ENCODE measurements at regions not wholly inside any gene's neighbourhood (a gene's known extent, or its start where the extent isn't known, plus 50 kb on each side); places are given as distances from the start of the nearest gene placed in this dataset.
A peak's percentile ranks its signal among the peaks of the same experiment; 100 is the strongest.

DNA sequence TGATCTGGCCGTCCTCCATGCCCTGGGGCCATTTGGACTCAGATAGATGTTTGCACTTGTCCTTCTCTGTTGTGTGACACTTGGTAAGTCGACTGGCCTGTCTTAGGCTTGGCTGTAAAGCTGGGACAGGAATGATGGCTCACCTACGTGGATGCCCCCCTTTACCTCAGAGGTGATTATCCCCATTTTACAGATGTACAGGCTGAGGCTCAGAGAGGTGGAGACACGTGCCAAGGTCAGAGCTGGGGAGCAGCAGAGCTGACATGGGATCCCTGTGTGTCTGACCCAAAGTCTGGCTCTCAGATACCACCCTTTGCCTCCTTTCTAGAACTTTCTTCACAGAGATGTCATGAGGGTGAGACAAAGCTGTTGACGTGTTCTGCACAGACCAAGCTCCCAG, 71.3 kb upstream of the CIBAR2 start:
- Mint-ChIP-seq H3K9me3 (peaks cover 11% of the 10 kb centered on the region), H3K27ac (no peak overlapping the region), H3K27me3 (ENCODE audit: low read depth) (no peaks in the 10 kb centered on the region), H3K4me3 (no peak overlapping the region), H3K36me3 (ENCODE audit: low read depth) (peaks cover 53% of the 10 kb centered on the region), H3K4me1 (peaks cover 32% of the 10 kb centered on the region)
- TF ChIP-seq, protein P1, sequence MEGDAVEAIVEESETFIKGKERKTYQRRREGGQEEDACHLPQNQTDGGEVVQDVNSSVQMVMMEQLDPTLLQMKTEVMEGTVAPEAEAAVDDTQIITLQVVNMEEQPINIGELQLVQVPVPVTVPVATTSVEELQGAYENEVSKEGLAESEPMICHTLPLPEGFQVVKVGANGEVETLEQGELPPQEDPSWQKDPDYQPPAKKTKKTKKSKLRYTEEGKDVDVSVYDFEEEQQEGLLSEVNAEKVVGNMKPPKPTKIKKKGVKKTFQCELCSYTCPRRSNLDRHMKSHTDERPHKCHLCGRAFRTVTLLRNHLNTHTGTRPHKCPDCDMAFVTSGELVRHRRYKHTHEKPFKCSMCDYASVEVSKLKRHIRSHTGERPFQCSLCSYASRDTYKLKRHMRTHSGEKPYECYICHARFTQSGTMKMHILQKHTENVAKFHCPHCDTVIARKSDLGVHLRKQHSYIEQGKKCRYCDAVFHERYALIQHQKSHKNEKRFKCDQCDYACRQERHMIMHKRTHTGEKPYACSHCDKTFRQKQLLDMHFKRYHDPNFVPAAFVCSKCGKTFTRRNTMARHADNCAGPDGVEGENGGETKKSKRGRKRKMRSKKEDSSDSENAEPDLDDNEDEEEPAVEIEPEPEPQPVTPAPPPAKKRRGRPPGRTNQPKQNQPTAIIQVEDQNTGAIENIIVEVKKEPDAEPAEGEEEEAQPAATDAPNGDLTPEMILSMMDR (IDR thresholded peaks at IDR 0.05; ENCODE audit: unreplicated experiment in 3 of 3), result no peak

DNA sequence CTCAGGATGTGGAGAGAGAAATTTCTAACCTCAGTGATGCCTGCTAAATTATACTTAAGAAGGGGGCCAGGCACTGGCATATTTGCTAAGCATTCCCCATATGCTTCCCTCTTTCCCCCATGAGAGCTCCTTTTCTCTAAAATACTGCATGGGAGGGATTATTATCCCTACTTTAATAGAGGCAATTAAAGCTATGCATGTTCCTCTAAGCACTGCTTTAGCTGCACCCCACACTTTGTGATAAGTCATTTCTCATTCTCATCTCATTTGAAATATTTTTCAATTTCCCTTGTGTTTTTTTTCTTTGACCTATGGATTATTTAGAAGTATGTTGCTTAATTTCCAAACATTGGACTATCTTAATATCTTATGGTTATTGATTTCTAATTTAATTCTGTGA, 72.1 kb upstream of the CIBAR2 start:
- H3K4me3 Mint-ChIP-seq, result no peak overlapping the region
- peaks cover 54% of the 10 kb centered on the region for H3K36me3 Mint-ChIP-seq (ENCODE audit: low read depth)
- peaks cover 14% of the 10 kb centered on the region for H3K9me3 Mint-ChIP-seq
- H3K27ac Mint-ChIP-seq, result no peak overlapping the region
- H3K4me1 Mint-ChIP-seq, result peaks cover 32% of the 10 kb centered on the region
- TF ChIP-seq, protein P1 (IDR thresholded peaks at IDR 0.05; ENCODE audit: unreplicated experiment in 3 of 3), result no peak
- no peaks in the 10 kb centered on the region for H3K27me3 Mint-ChIP-seq (ENCODE audit: low read depth)

DNA sequence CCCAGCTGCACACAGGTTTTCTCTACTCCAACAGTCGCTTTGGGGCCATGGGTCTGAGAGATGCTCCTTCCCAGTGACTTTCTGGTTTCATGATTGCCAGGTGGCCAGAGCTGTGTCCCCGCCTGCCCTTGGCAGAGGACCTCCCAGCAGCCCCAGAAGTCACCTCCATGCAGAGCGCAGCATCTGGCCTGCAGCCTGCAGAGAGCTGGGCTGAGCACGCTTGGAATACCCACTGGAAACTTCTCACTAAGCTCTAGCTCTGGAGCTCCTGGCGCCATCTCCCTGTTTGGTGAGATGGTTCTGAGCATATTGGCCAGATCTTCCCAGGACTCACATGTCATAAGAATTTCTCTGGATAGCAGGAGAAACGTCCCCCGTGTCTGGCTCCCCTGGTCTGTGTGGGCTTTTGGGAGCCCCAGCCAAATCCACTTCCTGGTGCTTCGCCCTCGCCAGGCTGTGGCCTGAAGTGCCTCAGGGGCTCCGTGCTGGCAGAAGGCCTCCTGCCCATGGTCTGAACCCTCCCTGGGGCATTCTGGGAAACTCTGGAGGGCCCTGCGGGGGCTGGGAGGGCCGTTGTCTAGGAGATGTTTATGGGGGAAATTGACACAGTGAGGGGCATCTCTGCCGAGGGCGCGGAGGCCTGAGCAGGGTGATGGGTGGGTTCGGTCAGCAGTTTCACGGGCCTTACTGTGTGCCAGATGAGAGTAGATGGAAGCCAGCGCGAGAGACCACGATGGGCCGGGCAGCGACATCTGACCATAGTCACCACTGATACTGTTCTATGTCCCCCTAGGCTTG, 73.2 kb upstream of the CIBAR2 start:
- H3K36me3 Mint-ChIP-seq (ENCODE audit: low read depth), result peaks cover 59% of the 10 kb centered on the region
- H3K27ac Mint-ChIP-seq, result no peak overlapping the region
- H3K9me3 Mint-ChIP-seq, result peaks cover 19% of the 10 kb centered on the region
- peaks cover 34% of the 10 kb centered on the region for H3K4me1 Mint-ChIP-seq
- TF ChIP-seq, protein P1 (IDR thresholded peaks at IDR 0.05; ENCODE audit: unreplicated experiment in 3 of 3), result no peak
- H3K27me3 Mint-ChIP-seq (ENCODE audit: low read depth), result no peaks in the 10 kb centered on the region
- H3K4me3 Mint-ChIP-seq, result no peak overlapping the region

DNA sequence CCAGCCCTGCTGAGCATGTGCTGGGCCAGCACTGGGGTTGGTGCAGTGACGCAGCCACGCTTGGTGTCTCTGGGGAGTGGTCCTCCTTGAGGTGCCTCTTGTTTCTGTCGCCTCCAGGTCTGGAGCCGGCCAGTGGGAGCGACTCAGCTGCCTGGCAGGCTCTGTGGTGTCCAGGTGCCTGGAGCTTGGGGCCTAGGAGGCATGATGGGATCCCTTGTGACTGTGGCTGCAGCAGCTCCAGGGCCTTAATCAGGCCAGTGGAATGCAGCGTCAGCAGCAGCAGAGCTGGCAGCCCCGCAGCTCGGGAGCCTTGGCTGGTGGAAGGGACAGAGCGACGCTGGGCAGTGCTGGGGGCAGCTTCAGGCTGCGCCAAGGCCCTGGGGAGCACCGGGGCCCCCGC, 74.7 kb upstream of the CIBAR2 start:
- TF ChIP-seq, protein P1 (IDR thresholded peaks at IDR 0.05; ENCODE audit: unreplicated experiment in 3 of 3), result no peak
- Mint-ChIP-seq H3K4me3 (no peak overlapping the region), H3K27me3 (ENCODE audit: low read depth) (no peaks in the 10 kb centered on the region), H3K27ac (peak overlapping the region in 2 of 3 experiments; percentile 31 to 75), H3K4me1 (peaks cover 36% of the 10 kb centered on the region), H3K9me3 (peaks cover 22% of the 10 kb centered on the region), H3K36me3 (ENCODE audit: low read depth) (peaks cover 64% of the 10 kb centered on the region)

DNA sequence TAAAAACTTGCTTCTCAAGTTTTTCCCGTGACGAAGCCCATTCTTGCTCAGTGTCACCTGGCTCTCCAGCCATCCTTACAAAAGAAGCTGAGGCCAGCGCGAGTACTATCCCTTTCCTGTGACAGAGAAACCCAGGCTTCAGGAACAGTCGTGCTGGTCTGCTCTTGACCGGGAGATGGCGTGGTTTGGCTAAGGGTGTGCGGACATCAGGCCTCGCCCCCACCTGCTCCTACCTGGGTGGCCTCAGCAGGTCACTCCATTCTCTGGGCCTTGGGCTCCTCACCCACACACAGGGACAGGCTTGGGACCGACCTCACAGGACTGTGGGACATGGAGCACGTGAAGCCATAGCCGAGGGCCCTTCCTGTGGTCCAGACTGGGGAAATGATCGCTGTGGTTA, 75.2 kb upstream of the CIBAR2 start:
- peaks cover 38% of the 10 kb centered on the region for H3K4me1 Mint-ChIP-seq
- H3K9me3 Mint-ChIP-seq, result peaks cover 22% of the 10 kb centered on the region
- H3K4me3 Mint-ChIP-seq, result no peak overlapping the region
- no peaks in the 10 kb centered on the region for H3K27me3 Mint-ChIP-seq (ENCODE audit: low read depth)
- peaks cover 63% of the 10 kb centered on the region for H3K36me3 Mint-ChIP-seq (ENCODE audit: low read depth)
- peak overlapping the region in 1 of 3 experiments; percentile 75 for H3K27ac Mint-ChIP-seq
- TF ChIP-seq, protein P1 (IDR thresholded peaks at IDR 0.05; ENCODE audit: unreplicated experiment in 3 of 3), result no peak

DNA sequence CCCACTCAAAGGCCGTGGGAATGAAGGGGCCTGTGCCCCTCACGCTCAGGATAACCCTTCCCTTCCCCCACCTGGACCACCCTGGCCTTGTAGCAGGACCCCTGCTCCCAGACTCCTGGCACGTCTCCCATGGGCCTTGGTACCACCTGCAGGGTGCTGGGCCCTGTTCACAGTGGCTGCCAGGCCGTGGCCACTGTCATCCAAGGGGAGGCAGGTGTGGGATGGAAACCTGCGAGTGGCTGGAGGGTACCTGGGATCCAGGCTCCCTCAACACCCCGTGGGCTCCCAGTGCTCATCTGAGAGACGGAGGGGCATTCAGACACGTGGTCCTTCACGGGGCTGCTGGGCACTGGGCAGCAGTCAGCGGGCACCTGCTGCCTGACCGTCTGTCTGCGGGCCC, 75.6 kb upstream of the CIBAR2 start:
- Mint-ChIP-seq H3K4me1 (peaks cover 34% of the 10 kb centered on the region), H3K4me3 (no peak overlapping the region), H3K36me3 (ENCODE audit: low read depth) (peaks cover 59% of the 10 kb centered on the region), H3K9me3 (peaks cover 22% of the 10 kb centered on the region), H3K27me3 (ENCODE audit: low read depth) (no peaks in the 10 kb centered on the region), H3K27ac (peak overlapping the region in 1 of 3 experiments; percentile 21)
- TF ChIP-seq, protein P1 (IDR thresholded peaks at IDR 0.05; ENCODE audit: unreplicated experiment in 3 of 3), result no peak

Measured in nephron (organoid).